Activated B cell treated with CpG ODN at 0.5 μM for 24 hours (primary cell): ENCODE measurements at regions not wholly inside any gene's neighbourhood (a gene's known extent, or its start where the extent isn't known, plus 50 kb on each side); places are given as distances from the start of the nearest gene placed in this dataset.

Experiments used
- ATAC-seq: fragments of 200-7000 bp; cut with Tn5 transposase; one replicate; pipeline ENCODE4 v1.10.0; 2021; ENCODE audit warnings: low read depth, mild to moderate bottlenecking, moderate library complexity
- CTCF ChIA-PET: fragments of 350-600 bp; sonication (Branson Sonifier 250); formaldehyde crosslinking; loops from one replicate; lab custom pipeline; 2021; ENCODE audit warnings: antibody characterized with exemption; lab: Charles Lee
- POLR2A ChIA-PET: fragments of 350-600 bp; sonication (Branson Sonifier 250); formaldehyde crosslinking; loops from one replicate; lab custom pipeline; 2021; ENCODE audit warnings: antibody characterized with exemption; lab: Charles Lee
- DNase-seq: peaks from one replicate; pipeline ENCODE4 v3.0.0; 2022
- H3K27ac Mint-ChIP-seq: one replicate; pipeline ENCODE4 v1.8.0; 2020; ENCODE audit warnings: mixed read lengths
- H3K27me3 Mint-ChIP-seq: one replicate; pipeline ENCODE4 v1.8.0; 2021; ENCODE audit warnings: mixed read lengths
- H3K36me3 Mint-ChIP-seq: one replicate; pipeline ENCODE4 v1.8.0; 2021; ENCODE audit warnings: low read depth, mixed read lengths
- H3K4me1 Mint-ChIP-seq: one replicate; pipeline ENCODE4 v1.8.0; 2021; ENCODE audit warnings: mixed read lengths
- H3K4me3 Mint-ChIP-seq: one replicate; pipeline ENCODE4 v1.8.0; 2020; ENCODE audit warnings: mild to moderate bottlenecking, mixed read lengths
- H3K9me3 Mint-ChIP-seq: one replicate; pipeline ENCODE4 v1.8.0; 2020; ENCODE audit warnings: mixed read lengths
- CTCF ChIP-seq: fragments of 200-600 bp; IDR thresholded peaks from one replicate; pipeline ENCODE4 v1.8.0; 2022; ENCODE audit warnings: antibody characterized with exemption, mild to moderate bottlenecking
- intact Hi-C: fragments of 100-400 bp; cut with micrococcal nuclease; formaldehyde crosslinking; loops from one replicate; pipeline ENCODE4 v1.15.1; 2024

GRCh38 chr18:61967252-61967891 is 74.6 kb upstream of the RNF152 start:
- Mint-ChIP-seq H3K27me3 (peaks cover 25% of the 10 kb centered on the region), H3K9me3 (no peaks in the 10 kb centered on the region), H3K36me3 (no peaks in the 10 kb centered on the region), H3K4me3 (no peak overlapping the region), H3K4me1 (no peaks in the 10 kb centered on the region), H3K27ac (no peak overlapping the region)
- POLR2A ChIA-PET, result no interaction called here
- CTCF ChIA-PET, result no interaction called here
- ATAC-seq, result no peak
- TF ChIP-seq CTCF, result no peak
- DNase-seq, result no peak
- intact Hi-C loops, result no loop called here

- H3K4me1 Mint-ChIP-seq, result peaks cover 3% of the 10 kb centered on the region
- H3K27me3 Mint-ChIP-seq, result peaks cover 38% of the 10 kb centered on the region
- intact Hi-C loops, result no loop called here
- no peak for TF ChIP-seq CTCF
- ChIA-PET CTCF (no interaction called here), POLR2A (no interaction called here)
- H3K4me3 Mint-ChIP-seq, result no peak overlapping the region
- H3K9me3 Mint-ChIP-seq, result peaks cover 2% of the 10 kb centered on the region
- DNase-seq, result no peak
- ATAC-seq, result no peak
- no peaks in the 10 kb centered on the region for H3K36me3 Mint-ChIP-seq
- H3K27ac Mint-ChIP-seq, result no peak overlapping the region
These were observed 72.5 kb upstream of the RNF152 start for GRCh38 chr18:61965311-61965710.

GRCh38 chr18:61964616-61965015 is 71.8 kb upstream of the RNF152 start:
- intact Hi-C loops, result no loop called here
- Mint-ChIP-seq H3K27me3 (peaks cover 41% of the 10 kb centered on the region), H3K4me1 (peaks cover 5% of the 10 kb centered on the region), H3K27ac (no peak overlapping the region), H3K9me3 (peaks cover 2% of the 10 kb centered on the region), H3K36me3 (no peaks in the 10 kb centered on the region), H3K4me3 (no peak overlapping the region)
- ChIA-PET CTCF (no interaction called here), POLR2A (no interaction called here)
- TF ChIP-seq CTCF, result no peak
- no peak for ATAC-seq
- no peak for DNase-seq

- Mint-ChIP-seq H3K9me3 (peaks cover 2% of the 10 kb centered on the region), H3K4me3 (no peak overlapping the region), H3K36me3 (no peaks in the 10 kb centered on the region), H3K4me1 (peaks cover 5% of the 10 kb centered on the region), H3K27me3 (peaks cover 47% of the 10 kb centered on the region), H3K27ac (no peak overlapping the region)
- no peak for ATAC-seq
- TF ChIP-seq CTCF, result no peak
- POLR2A ChIA-PET, result no interaction called here
- DNase-seq, result no peak
- CTCF ChIA-PET, result no interaction called here
- intact Hi-C loops, result no loop called here
These were observed 70.9 kb upstream of the RNF152 start for GRCh38 chr18:61963705-61964104.

GRCh38 chr18:61957801-61958516 is 65.2 kb upstream of the RNF152 start:
- no peaks in the 10 kb centered on the region for H3K36me3 Mint-ChIP-seq
- no peak for TF ChIP-seq CTCF

More at GRCh38 chr18:61957801-61958516, 65.2 kb upstream of the RNF152 start:
- CTCF ChIA-PET, result no interaction called here
- H3K4me1 Mint-ChIP-seq, result peaks cover 5% of the 10 kb centered on the region
- H3K4me3 Mint-ChIP-seq, result no peak overlapping the region
- POLR2A ChIA-PET, result no interaction called here
- no peak overlapping the region for H3K27ac Mint-ChIP-seq
- intact Hi-C loops, result no loop called here
- ATAC-seq (no peak), DNase-seq (no peak)
- H3K9me3 Mint-ChIP-seq, result peaks cover 2% of the 10 kb centered on the region
- H3K27me3 Mint-ChIP-seq, result peaks cover 42% of the 10 kb centered on the region
